Upper lobe of left lung (tissue), 6 donors: ENCODE measurements at regions not wholly inside any gene's neighbourhood (a gene's known extent, or its start where the extent isn't known, plus 50 kb on each side); places are given as distances from the start of the nearest gene placed in this dataset.

ENCODE experiments used
- ATAC-seq, 2 donors: fragments of 200-7000 bp; cut with Tn5 transposase; one replicate each; pipeline ENCODE4 v1.9.1; 2022; ENCODE audit warnings: mild to moderate bottlenecking in 2 of 2, moderate library complexity in 2 of 2; ENCODE audit not compliant: low FRiP score in 2 of 2
- DNase-seq, 2 donors: peaks; one replicate each; pipeline ENCODE4 v3.0.0-alpha.2; 2019 to 2020
- H3K27ac ChIP-seq, 4 donors: fragments of 200-600 bp; sonication (generic); one replicate each; pipeline ENCODE4 v1.5.1; 2016 to 2019
- H3K27me3 ChIP-seq, 4 donors: fragments of 200-600 bp; sonication (generic); one replicate each; pipeline ENCODE4 v1.5.1; 2017 to 2019
- H3K36me3 ChIP-seq, 4 donors: fragments of 200-600 bp; sonication (generic); one replicate each; pipeline ENCODE4 v1.5.1; 2016 to 2019
- H3K4me1 ChIP-seq, 4 donors: fragments of 200-600 bp; sonication (generic); one replicate each; pipeline ENCODE4 v1.5.1; 2018 to 2019
- H3K4me3 ChIP-seq, 4 donors: fragments of 200-600 bp; sonication (generic); one replicate each; pipeline ENCODE4 v1.5.1; 2017 to 2019; ENCODE audit warnings: mild to moderate bottlenecking in 2 of 4, moderate library complexity in 1 of 4
- H3K9me3 ChIP-seq, 4 donors: fragments of 200-600 bp; sonication (generic); one replicate each; pipeline ENCODE4 v1.5.1; 2018 to 2019
- CTCF ChIP-seq, 6 experiments: fragments of 450-650 bp in 4 of 6; fragments of 200-600 bp in 2 of 6; sonication (generic) in 2 of 6; IDR thresholded peaks; one replicate each; pipeline ENCODE4 v1.5.1; 2016 to 2019; ENCODE audit warnings: antibody characterized with exemption in 6 of 6
- EP300 ChIP-seq, 4 donors: sonication (generic); formaldehyde crosslinking; IDR thresholded peaks; one replicate each; pipeline ENCODE4 v1.5.1; 2017; ENCODE audit warnings: antibody characterized with exemption in 4 of 4, control low read depth in 2 of 4
- POLR2A ChIP-seq, 4 donors: fragments of 450-650 bp; IDR thresholded peaks; one replicate each; pipeline ENCODE4 v1.5.1; 2016 to 2017; ENCODE audit warnings: antibody characterized with exemption in 4 of 4, mild to moderate bottlenecking in 2 of 4
- POLR2AphosphoS5 ChIP-seq, 2 donors: sonication (generic); formaldehyde crosslinking; IDR thresholded peaks; one replicate each; pipeline ENCODE4 v1.5.1; 2017; ENCODE audit warnings: antibody characterized with exemption in 2 of 2
- WGBS, 2 donors: methylation state at CpG; one replicate each; pipeline ENCODE4 v1.1.5; 2017 to 2018; 5-methylcytosine and 5-hydroxymethylcytosine counted together
- donor health status: DM: no; HTN: no; CAD: no; lungs with moderate emphysema.
- donor health status: DM: no; HTN: yes; CAD: no; lungs with severe emphysema.

- DNase-seq, result no peak
- H3K36me3 ChIP-seq, result no peaks in the 10 kb centered on the region
- no peaks in the 10 kb centered on the region for H3K4me1 ChIP-seq
- H3K9me3 ChIP-seq, result no peaks in the 10 kb centered on the region
- no peaks in the 10 kb centered on the region for H3K27me3 ChIP-seq
- WGBS, 2 donors, result 92 to 95% methylated on average over 1 of the region's 1 CpG
- H3K4me3 ChIP-seq, result no peak overlapping the region
- TF ChIP-seq POLR2A (IDR thresholded peaks at IDR 0.05), result no peak
- no peak for TF ChIP-seq EP300 (IDR thresholded peaks at IDR 0.05)
- no peak for TF ChIP-seq POLR2AphosphoS5 (IDR thresholded peaks at IDR 0.05)
- TF ChIP-seq CTCF (IDR thresholded peaks at IDR 0.05), result no peak
- H3K27ac ChIP-seq, result no peak overlapping the region
- no peak for ATAC-seq
Measured at GRCh38 chr3:117417411-117417810, 707.8 kb downstream of the TUSC7 start.

GRCh38 chr3:117427081-117427480 lies 717.5 kb downstream of the TUSC7 start:
- DNase-seq (no peak), ATAC-seq (no peak)
- WGBS, 2 donors, result 80 to 92% methylated on average over 1 of the region's 1 CpG
- no peaks in the 10 kb centered on the region for H3K27me3 ChIP-seq
- TF ChIP-seq CTCF (IDR thresholded peaks at IDR 0.05) (no peak), EP300 (IDR thresholded peaks at IDR 0.05) (no peak), POLR2A (IDR thresholded peaks at IDR 0.05) (no peak), POLR2AphosphoS5 (IDR thresholded peaks at IDR 0.05) (no peak)
- no peaks in the 10 kb centered on the region for H3K36me3 ChIP-seq
- no peak overlapping the region for H3K27ac ChIP-seq
- H3K4me3 ChIP-seq, result no peak overlapping the region
- H3K4me1 ChIP-seq, result no peaks in the 10 kb centered on the region
- no peaks in the 10 kb centered on the region for H3K9me3 ChIP-seq

- TF ChIP-seq POLR2A (IDR thresholded peaks at IDR 0.05), result no peak
- no peak for TF ChIP-seq EP300 (IDR thresholded peaks at IDR 0.05)
- TF ChIP-seq CTCF (IDR thresholded peaks at IDR 0.05), result no peak
- TF ChIP-seq POLR2AphosphoS5 (IDR thresholded peaks at IDR 0.05), result no peak
- no peaks in the 10 kb centered on the region for H3K4me1 ChIP-seq
- no peak overlapping the region for H3K4me3 ChIP-seq
- DNase-seq (no peak), ATAC-seq (no peak)
- H3K27ac ChIP-seq, result no peak overlapping the region
- 37 to 56% methylated on average over 1 of the region's 1 CpG for WGBS, 2 donors
- no peaks in the 10 kb centered on the region for H3K27me3 ChIP-seq
- H3K36me3 ChIP-seq, result no peaks in the 10 kb centered on the region
- no peaks in the 10 kb centered on the region for H3K9me3 ChIP-seq
Measured at GRCh38 chr3:117433427-117433826, 723.8 kb downstream of the TUSC7 start.

- H3K27me3 ChIP-seq, result no peaks in the 10 kb centered on the region
- no peaks in the 10 kb centered on the region for H3K9me3 ChIP-seq
- H3K4me1 ChIP-seq, result no peaks in the 10 kb centered on the region
- H3K36me3 ChIP-seq, result no peaks in the 10 kb centered on the region
- no peak overlapping the region for H3K4me3 ChIP-seq
- DNase-seq (no peak), ATAC-seq (no peak)
- TF ChIP-seq POLR2A (IDR thresholded peaks at IDR 0.05), result no peak
- no peak for TF ChIP-seq POLR2AphosphoS5 (IDR thresholded peaks at IDR 0.05)
- no peak for TF ChIP-seq CTCF (IDR thresholded peaks at IDR 0.05)
- TF ChIP-seq EP300 (IDR thresholded peaks at IDR 0.05), result no peak
- H3K27ac ChIP-seq, result no peak overlapping the region
Measured at GRCh38 chr3:117434661-117435412, 725.3 kb downstream of the TUSC7 start.

GRCh38 chr3:117435506-117435905 lies 725.9 kb downstream of the TUSC7 start:
- Histone ChIP-seq H3K27ac (no peak overlapping the region), H3K4me1 (peaks cover 0 to 3% (median 0%) of the 10 kb centered on the region in 4 donors), H3K9me3 (no peaks in the 10 kb centered on the region), H3K36me3 (no peaks in the 10 kb centered on the region), H3K27me3 (no peaks in the 10 kb centered on the region), H3K4me3 (no peak overlapping the region)
- 91 to 94% methylated on average over 6 of the region's 6 CpGs for WGBS, 2 donors
- DNase-seq (no peak), ATAC-seq (no peak)
- TF ChIP-seq EP300 (IDR thresholded peaks at IDR 0.05) (no peak), POLR2AphosphoS5 (IDR thresholded peaks at IDR 0.05) (no peak), POLR2A (IDR thresholded peaks at IDR 0.05) (no peak), CTCF (IDR thresholded peaks at IDR 0.05) (no peak)
